Right lobe of liver (tissue), 4 donors: ENCODE measurements at regions not wholly inside any gene's neighbourhood (a gene's known extent, or its start where the extent isn't known, plus 50 kb on each side); places are given as distances from the start of the nearest gene placed in this dataset.

Experiments
- POLR2A ChIP-seq: fragments of 450-650 bp; IDR thresholded peaks from one replicate; pipeline ENCODE4 v1.6.1; 2017; ENCODE audit warnings: antibody characterized with exemption, mild to moderate bottlenecking
- TF ChIP-seq, protein P1 (sequence below), 4 donors: fragments of 200-600 bp in 3 of 4; fragments of 450-650 bp in 1 of 4; IDR thresholded peaks; one replicate each; pipeline versions ENCODE4 v1.5.1 to v1.8.0; 2016 to 2022; ENCODE audit warnings: antibody characterized with exemption in 4 of 4, mild to moderate bottlenecking in 2 of 4
- donor health status: DM: no; HTN: no; CAD: no.
- donor health status: DM: no; HTN: no; CAD: no.
- donor health status: DM: no; HTN: yes; CAD: no.

DNA sequence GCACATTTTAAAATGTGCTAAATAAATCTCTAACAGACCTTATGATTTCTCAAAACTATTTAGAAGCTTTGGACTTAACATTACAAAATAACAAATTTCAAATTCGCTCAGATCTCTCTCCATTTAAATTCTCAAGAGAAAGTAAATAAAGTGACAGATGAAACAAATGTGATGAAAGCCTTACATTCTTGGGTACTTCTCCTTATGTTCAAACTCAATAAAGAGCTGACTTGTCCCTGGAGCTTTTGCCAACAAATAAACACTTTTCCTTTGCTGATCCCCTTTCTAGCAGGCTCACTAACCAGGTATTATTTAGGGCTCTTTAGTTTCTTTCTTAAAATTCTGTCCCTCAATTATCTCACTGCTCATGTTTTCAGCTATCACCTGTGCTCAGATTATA lies 259.1 kb upstream of the ARPP21 start:
- TF ChIP-seq, protein P1, sequence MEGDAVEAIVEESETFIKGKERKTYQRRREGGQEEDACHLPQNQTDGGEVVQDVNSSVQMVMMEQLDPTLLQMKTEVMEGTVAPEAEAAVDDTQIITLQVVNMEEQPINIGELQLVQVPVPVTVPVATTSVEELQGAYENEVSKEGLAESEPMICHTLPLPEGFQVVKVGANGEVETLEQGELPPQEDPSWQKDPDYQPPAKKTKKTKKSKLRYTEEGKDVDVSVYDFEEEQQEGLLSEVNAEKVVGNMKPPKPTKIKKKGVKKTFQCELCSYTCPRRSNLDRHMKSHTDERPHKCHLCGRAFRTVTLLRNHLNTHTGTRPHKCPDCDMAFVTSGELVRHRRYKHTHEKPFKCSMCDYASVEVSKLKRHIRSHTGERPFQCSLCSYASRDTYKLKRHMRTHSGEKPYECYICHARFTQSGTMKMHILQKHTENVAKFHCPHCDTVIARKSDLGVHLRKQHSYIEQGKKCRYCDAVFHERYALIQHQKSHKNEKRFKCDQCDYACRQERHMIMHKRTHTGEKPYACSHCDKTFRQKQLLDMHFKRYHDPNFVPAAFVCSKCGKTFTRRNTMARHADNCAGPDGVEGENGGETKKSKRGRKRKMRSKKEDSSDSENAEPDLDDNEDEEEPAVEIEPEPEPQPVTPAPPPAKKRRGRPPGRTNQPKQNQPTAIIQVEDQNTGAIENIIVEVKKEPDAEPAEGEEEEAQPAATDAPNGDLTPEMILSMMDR (IDR thresholded peaks at IDR 0.05): no peak
- TF ChIP-seq POLR2A: no peak
